NCI-H2029 treated with DMSO at 0.1 percent for 48 hours (cell line): ENCODE measurements at regions not wholly inside any gene's neighbourhood (a gene's known extent, or its start where the extent isn't known, plus 50 kb on each side); places are given as distances from the start of the nearest gene placed in this dataset.

ENCODE experiments used
- DNase-seq: peaks from one replicate; lab custom pipeline; 2025; lab: John Stamatoyannopoulos, UW

DNA sequence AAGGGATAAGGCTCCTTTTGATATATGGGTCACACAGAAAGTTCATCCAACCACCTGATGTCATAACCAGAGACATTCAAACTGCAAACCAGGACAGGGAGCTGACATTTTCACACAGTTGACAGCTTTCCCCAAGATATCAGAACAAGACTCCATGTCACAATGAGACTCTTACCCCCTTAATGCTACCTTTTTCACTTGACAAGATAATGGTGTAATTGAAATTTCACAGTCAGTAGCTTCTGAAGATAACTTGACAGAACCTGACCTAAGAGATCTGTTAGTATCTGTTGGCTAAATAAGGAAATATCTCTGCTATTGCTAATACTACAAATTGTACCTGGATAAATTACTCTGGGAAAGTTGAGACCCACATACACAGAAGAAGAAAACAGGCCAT, 187.3 kb downstream of the C12orf50 start:
- no peak for DNase-seq

DNA sequence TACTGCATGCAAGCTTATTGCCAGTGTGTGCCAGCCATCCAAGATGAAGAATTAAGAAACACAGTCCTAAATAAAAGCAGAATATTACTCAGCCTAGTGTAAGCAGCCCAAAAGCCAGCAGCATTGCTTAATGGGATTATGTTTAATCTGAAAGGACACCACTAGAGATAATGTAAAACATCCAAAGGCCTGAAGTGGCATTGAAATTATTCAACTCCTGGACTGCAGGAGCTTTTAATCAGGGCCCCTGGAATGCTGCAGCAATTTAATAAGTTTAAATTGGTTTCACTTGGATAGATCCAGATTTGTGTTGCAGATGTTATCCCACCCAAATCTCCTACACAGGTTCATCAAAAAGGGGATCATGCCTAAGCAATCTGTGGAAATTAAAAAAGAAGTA, 193.0 kb downstream of the C12orf50 start:
- DNase-seq: no peak

- DNase-seq: no peak
Measured at GRCh38 chr12:87828382-87828973, 200.7 kb downstream of the C12orf50 start.

DNA sequence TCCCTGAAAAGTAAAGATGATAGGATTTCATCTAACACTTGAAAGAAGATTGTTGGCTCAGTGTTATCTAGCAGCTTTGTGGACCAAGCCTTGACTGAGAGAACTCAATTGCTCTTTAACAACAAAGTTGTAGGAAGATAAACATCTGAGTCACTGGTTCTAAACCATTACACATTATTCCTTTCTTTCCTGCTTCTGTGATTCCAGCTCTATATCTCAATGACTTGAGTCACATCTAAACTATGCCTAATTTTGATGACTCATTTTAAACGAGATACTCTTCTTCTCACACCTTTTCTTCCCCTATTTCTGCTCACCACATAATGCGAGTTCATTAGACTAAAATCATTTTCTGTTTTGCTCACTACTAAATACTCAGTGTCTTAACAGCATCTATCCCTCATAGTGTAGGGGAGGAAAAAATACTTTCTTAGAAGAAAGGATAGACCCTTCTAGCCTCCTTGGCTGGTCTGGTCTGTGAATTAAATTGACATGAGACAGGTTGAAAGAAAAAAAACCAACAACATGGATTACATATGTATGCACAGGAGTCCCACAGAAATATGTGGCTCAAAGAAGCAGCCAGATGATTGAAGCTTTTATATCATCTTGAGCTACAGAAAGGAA, 201.4 kb downstream of the C12orf50 start:
- no peak for DNase-seq

GRCh38 chr12:87822923-87823322, 206.3 kb downstream of the C12orf50 start:
- no peak for DNase-seq

GRCh38 chr12:87820524-87821202, 208.5 kb downstream of the C12orf50 start:
- DNase-seq: no peak

DNA sequence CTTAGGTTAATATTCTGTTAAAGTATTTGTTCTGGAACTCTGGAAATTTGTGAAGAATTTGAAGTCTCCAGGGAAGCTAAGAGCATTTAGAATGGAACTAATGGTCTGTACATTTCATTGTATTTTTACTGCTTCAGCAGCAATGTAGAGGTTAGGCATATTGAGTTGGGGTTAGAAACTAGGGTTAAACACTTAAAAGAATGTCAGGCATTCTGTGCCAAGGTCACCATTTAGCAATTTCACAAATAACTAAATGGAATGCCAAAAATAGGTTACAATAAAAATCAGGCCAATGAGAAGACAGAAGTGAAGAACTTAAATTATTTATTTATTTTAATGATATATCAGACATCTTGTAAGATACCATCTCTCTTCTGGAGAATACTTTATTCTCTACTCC, 210.8 kb downstream of the C12orf50 start:
- DNase-seq: no peak

DNA sequence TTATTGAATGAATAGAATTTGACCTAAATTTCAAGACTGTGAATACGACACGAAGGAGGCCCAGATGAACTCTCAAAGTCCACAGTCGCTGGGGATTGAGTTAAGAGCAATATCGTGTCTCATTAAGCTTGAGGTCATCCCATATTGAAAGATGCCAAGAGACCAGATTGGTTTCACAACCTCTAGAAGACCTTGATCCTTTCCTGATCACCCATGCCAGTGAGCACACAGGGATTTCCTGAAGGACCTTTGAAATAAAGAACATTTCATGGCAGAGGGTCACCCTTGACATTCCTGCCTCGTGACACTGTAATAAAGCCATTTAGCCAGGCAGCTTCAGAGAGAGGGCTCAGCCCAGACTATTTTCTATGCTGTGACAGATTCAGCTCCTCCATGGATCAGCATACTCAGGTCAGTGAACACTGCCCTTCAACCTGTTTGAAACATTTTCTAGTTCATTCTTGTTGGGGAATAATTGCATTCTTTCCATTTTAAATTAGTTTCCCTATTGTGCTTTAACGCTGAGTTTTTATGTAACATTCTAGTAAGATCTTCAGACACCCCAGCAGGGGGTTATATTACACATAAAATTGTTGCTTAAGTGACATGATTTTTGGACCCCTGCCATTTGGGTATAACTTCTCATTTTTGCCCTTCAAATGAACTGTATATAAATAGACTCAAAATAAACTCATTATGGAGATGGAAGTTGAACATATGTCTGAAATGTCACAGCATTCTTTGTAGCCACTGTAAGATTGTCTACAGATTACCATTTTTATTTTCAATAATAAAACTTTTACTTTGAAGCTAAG, 213.2 kb downstream of the C12orf50 start:
- DNase-seq: no peak

GRCh38 chr12:87814625-87815024, 214.6 kb downstream of the C12orf50 start:
- DNase-seq: no peak

- DNase-seq: no peak
Measured at GRCh38 chr12:87813476-87814234, 215.5 kb downstream of the C12orf50 start.

DNA sequence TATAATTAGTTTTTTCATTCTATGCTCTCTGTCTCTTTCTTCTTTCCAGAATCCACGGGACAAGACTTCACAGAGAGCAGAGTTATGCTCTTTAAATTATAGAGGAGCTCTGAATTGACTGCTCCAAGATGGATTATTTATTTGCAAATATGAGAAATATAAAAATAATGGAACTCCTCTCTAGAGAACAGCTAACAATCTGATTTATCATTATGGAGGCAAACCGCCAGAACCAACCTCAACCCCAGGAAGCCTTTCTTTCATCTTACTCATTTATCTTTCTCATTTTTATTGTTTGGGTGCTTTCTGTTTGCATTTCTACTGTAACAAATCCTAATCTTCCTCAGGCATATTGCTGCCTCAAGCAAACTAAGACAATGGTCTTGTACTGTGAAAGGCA, 216.5 kb downstream of the C12orf50 start:
- no peak for DNase-seq

GRCh38 chr12:87812030-87812429, 217.2 kb downstream of the C12orf50 start:
- no peak for DNase-seq

- DNase-seq: no peak
Measured at GRCh38 chr12:87809916-87810315, 219.3 kb downstream of the C12orf50 start.

DNA sequence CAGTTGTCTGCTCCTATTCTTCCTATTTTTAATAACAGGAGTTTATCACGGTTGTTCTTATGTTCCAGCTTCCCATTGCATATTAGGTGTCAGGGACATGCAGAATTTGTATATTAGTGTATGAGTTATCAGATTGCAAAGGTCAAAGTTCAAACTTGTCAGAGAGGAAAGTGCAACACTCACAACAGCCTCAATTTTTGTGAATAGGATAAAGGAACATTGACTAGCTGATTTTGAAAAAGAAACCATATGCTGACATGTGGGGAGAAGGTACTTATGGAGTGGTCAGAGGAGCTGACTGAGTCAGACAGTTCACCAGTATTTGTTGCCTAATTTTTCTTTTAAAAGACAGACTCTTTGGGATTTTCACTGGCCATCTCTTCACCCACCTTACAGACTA, 222.1 kb downstream of the C12orf50 start:
- no peak for DNase-seq

GRCh38 chr12:87806310-87806709, 222.9 kb downstream of the C12orf50 start:
- DNase-seq: no peak

DNA sequence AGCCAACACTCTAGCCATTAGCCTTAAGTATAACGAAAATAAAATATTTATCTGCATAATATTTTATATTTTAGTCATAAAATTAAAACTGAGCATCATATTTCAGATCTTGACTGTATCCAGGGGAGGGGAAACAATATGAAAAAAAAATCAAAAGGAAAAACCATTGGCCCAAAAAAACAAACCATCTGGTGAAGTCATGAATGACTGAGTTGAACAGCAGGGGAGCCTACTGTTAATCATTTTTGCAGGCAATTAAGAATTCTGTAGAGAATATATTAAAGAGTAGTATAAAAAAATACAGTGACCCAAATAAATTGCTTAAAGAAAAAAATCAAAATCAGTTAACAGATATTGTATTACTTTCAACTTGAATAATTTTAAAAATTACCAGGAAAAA, 224.8 kb downstream of the C12orf50 start:
- DNase-seq: no peak

DNA sequence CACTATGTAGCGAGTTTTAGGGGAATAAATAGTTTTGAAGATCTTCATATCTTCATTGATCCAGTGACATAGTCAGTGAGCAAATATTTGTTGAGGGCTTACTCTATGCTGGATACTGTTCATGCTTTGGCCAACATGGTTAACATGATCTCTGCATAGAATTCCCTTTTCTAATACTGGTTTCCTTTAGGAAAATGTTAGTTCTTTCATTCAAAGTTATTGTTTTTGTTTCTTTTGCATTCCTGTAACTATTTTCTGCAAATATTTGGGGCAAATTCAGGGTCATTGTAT, 226.5 kb downstream of the C12orf50 start:
- no peak for DNase-seq

GRCh38 chr12:87801860-87802720, 227.1 kb downstream of the C12orf50 start:
- peak; percentile 32 for DNase-seq

DNA sequence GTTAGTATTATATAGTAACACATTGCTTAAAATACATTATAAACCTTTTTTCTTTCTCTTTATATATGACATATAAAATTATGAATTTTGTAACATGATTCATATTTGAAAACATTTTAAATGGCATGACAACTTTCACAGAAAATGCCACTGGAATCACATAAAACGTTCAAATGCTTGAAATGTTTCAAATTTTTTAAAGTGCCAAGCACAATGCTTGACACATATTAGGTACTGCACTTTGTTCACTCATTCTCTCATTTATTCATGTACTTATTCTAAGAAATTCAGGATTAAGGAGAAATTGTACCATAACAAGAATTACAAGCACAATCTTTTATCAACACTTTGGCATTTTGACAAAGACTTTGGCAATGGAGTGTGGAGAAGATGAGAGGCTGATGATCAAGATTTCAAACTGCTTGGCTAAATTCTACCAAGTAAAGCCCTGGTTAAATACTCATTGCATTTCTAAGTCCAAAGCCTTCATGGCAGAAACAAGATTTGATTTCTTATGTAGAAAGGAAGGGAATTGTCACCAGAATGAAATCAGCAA, 232.2 kb downstream of the C12orf50 start:
- no peak for DNase-seq

DNA sequence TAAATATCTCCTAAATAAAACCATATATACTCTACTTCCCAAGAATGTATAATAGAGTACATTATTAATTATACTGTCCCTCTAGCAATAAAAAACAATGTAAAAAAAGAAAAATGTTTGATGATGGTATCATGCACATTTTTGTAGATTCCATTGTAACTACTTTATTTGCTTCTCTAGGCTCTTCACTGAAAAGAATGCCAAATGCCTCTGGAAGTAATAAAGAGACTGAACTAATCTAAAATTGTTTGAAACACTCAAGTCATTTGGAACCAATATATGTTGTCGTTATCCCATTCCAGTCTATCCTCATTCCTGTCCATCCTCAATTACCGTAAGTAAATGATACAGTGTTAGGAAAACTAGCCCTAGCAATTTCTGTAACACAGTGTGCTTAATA, 233.6 kb downstream of the C12orf50 start:
- no peak for DNase-seq

- DNase-seq: no peak
Measured at GRCh38 chr12:87794854-87795253, 234.3 kb downstream of the C12orf50 start.
